ENCODE measurements at regions not wholly inside any gene's neighbourhood (a gene's known extent, or its start where the extent isn't known, plus 50 kb on each side); places are given as distances from the start of the nearest gene placed in this dataset.

GRCh38 chr1:184806296-184806721 lies 51.7 kb upstream of the EDEM3 start:
- TF ChIP-seq CTCF (conservative IDR thresholded peaks at IDR 0.05) (no peak), ZFX (IDR thresholded peaks at IDR 0.05) (no peak)
